ENCODE measurements at regions not wholly inside any gene's neighbourhood (a gene's known extent, or its start where the extent isn't known, plus 50 kb on each side); places are given as distances from the start of the nearest gene placed in this dataset.

DNA sequence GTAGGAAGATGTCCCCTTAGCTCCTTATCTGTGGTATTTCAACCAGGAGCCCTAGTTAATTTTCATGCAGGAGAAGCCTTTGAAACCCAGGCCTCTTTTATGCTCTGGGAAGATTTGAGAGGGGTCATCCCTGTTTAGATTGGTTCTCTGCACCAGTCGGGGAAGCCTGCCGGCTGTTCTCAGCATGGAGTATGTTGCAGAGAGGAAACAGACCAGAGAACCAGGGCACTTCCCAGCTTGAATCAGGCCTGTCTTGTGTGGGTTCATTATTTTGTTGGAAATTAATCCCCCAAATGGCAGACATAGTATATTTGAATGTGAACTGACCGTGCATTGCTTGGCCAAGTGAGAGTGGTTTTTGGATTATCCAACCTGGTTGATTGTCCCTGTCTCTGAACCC lies 1082.1 kb upstream of the RBFOX1 start:
- no peak overlapping the region for H3K27ac ChIP-seq (ENCODE audit: control insufficient read depth, insufficient read depth, low read length)
- no peaks in the 10 kb centered on the region for H3K36me3 ChIP-seq (ENCODE audit: control insufficient read depth in 2 of 2, extremely low read depth in 1 of 2, insufficient read depth in 2 of 2, low read length in 2 of 2)
- peaks cover 3% of the 10 kb centered on the region for H3K9me3 ChIP-seq (ENCODE audit: control insufficient read depth, low read depth, low read length)
- H3K4me2 ChIP-seq (ENCODE audit: control insufficient read depth, extremely low read depth, insufficient read depth, low read depth, low read length): no peak overlapping the region
- TF ChIP-seq EZH2 (IDR thresholded peaks at IDR 0.05; ENCODE audit: low read length): no peak
- TF ChIP-seq, protein P1, sequence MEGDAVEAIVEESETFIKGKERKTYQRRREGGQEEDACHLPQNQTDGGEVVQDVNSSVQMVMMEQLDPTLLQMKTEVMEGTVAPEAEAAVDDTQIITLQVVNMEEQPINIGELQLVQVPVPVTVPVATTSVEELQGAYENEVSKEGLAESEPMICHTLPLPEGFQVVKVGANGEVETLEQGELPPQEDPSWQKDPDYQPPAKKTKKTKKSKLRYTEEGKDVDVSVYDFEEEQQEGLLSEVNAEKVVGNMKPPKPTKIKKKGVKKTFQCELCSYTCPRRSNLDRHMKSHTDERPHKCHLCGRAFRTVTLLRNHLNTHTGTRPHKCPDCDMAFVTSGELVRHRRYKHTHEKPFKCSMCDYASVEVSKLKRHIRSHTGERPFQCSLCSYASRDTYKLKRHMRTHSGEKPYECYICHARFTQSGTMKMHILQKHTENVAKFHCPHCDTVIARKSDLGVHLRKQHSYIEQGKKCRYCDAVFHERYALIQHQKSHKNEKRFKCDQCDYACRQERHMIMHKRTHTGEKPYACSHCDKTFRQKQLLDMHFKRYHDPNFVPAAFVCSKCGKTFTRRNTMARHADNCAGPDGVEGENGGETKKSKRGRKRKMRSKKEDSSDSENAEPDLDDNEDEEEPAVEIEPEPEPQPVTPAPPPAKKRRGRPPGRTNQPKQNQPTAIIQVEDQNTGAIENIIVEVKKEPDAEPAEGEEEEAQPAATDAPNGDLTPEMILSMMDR (optimal IDR thresholded peaks at IDR 0.05 in 1 of 3, IDR thresholded peaks at IDR 0.05 in 1 of 3, conservative IDR thresholded peaks at IDR 0.05 in 1 of 3; ENCODE audit: extremely low read depth in 1 of 3, insufficient read depth in 2 of 3, low read length in 3 of 3): no peak
- FAIRE-seq (no peak), DNase-seq (ENCODE audit: low read depth, low spot score) (no peak)
- H3K4me1 ChIP-seq (ENCODE audit: control insufficient read depth, extremely low read depth, insufficient read depth, low read length): no peaks in the 10 kb centered on the region
- dilution Hi-C loops (cut with MboI; ENCODE audit: extremely low pct_ligation_motif_present, low sequenced_read_pairs): no loop called here
- H4K20me1 ChIP-seq (ENCODE audit: control insufficient read depth, extremely low read depth, insufficient read depth, low read length): no peaks in the 10 kb centered on the region
- H3K9ac ChIP-seq (ENCODE audit: control insufficient read depth, extremely low read depth, insufficient read depth, low read length): no peak overlapping the region
- H3K27me3 ChIP-seq (ENCODE audit: control insufficient read depth, extremely low read depth, insufficient read depth, low read length): no peaks in the 10 kb centered on the region
- H3K4me3 ChIP-seq (ENCODE audit: control insufficient read depth in 2 of 3, extremely low read depth in 1 of 3, insufficient read depth in 2 of 3, low read depth in 1 of 3, low read length in 3 of 3): no peak overlapping the region
- no peaks in the 10 kb centered on the region for H3K79me2 ChIP-seq (ENCODE audit: control insufficient read depth, insufficient read depth, low read length)
- H3K9me1 ChIP-seq (ENCODE audit: control insufficient read depth, extremely low read depth, insufficient read depth, low read length): no peaks in the 10 kb centered on the region
- no peak overlapping the region for H2AFZ ChIP-seq (ENCODE audit: control insufficient read depth, low read length)

DNA sequence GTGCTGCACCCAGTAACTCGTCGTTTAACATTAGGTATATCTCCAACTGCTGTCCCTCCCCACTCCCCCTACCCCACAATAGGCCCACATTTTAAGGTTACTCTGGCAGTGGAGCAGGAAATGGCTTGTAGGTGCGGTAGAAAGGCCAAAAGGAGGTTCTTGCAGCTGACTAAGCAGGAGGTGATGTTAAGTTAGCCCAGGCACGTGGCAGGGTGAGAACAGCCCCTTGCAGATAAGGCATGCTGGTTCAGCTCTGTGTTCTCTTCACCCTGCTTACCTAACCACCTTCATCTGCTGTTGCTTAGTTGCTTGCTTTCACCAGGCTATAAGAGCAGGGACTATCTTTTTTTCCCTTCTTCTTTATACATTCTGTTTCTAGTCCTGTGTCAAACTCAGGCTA lies 1082.8 kb upstream of the RBFOX1 start:
- Histone ChIP-seq H3K4me2 (ENCODE audit: control insufficient read depth, extremely low read depth, insufficient read depth, low read depth, low read length) (no peak overlapping the region), H3K27me3 (ENCODE audit: control insufficient read depth, extremely low read depth, insufficient read depth, low read length) (no peaks in the 10 kb centered on the region), H3K79me2 (ENCODE audit: control insufficient read depth, insufficient read depth, low read length) (no peaks in the 10 kb centered on the region), H3K9ac (ENCODE audit: control insufficient read depth, extremely low read depth, insufficient read depth, low read length) (no peak overlapping the region), H3K36me3 (ENCODE audit: control insufficient read depth in 2 of 2, extremely low read depth in 1 of 2, insufficient read depth in 2 of 2, low read length in 2 of 2) (no peaks in the 10 kb centered on the region), H3K9me3 (ENCODE audit: control insufficient read depth, low read depth, low read length) (no peaks in the 10 kb centered on the region), H3K9me1 (ENCODE audit: control insufficient read depth, extremely low read depth, insufficient read depth, low read length) (no peaks in the 10 kb centered on the region), H3K4me3 (ENCODE audit: control insufficient read depth in 2 of 3, extremely low read depth in 1 of 3, insufficient read depth in 2 of 3, low read depth in 1 of 3, low read length in 3 of 3) (no peak overlapping the region), H4K20me1 (ENCODE audit: control insufficient read depth, extremely low read depth, insufficient read depth, low read length) (no peaks in the 10 kb centered on the region), H2AFZ (ENCODE audit: control insufficient read depth, low read length) (no peak overlapping the region), H3K27ac (ENCODE audit: control insufficient read depth, insufficient read depth, low read length) (no peak overlapping the region), H3K4me1 (ENCODE audit: control insufficient read depth, extremely low read depth, insufficient read depth, low read length) (no peaks in the 10 kb centered on the region)
- dilution Hi-C loops (cut with MboI; ENCODE audit: extremely low pct_ligation_motif_present, low sequenced_read_pairs): no loop called here
- DNase-seq (ENCODE audit: low read depth, low spot score): no peak
- no peak for TF ChIP-seq EZH2 (IDR thresholded peaks at IDR 0.05; ENCODE audit: low read length)
- TF ChIP-seq, protein P1 (optimal IDR thresholded peaks at IDR 0.05 in 1 of 3, IDR thresholded peaks at IDR 0.05 in 1 of 3, conservative IDR thresholded peaks at IDR 0.05 in 1 of 3; ENCODE audit: extremely low read depth in 1 of 3, insufficient read depth in 2 of 3, low read length in 3 of 3): no peak
- FAIRE-seq: no peak

Data from keratinocyte (primary cell).